GM19023 (cell line): ENCODE measurements at regions not wholly inside any gene's neighbourhood (a gene's known extent, or its start where the extent isn't known, plus 50 kb on each side); places are given as distances from the start of the nearest gene placed in this dataset.
"Not testable (repeated sequence)": the region's sequence is repeated elsewhere in the genome, so short reads cannot be mapped to it uniquely, and the experiment has no call there.

ENCODE experiments used
- ATAC-seq: cut with Tn5 transposase; IDR thresholded peaks from one replicate; pipeline ENCODE4 v1.9.1; 2021; ENCODE audit warnings: mild to moderate bottlenecking, moderate library complexity; ENCODE audit not compliant: unreplicated experiment

GRCh38 chr1:243074224-243074623 is 180.9 kb downstream of the CEP170 start:
- not testable (repeated sequence) for ATAC-seq

GRCh38 chr1:243067056-243067455 is 188.0 kb downstream of the CEP170 start:
- not testable (repeated sequence) for ATAC-seq

GRCh38 chr1:243061965-243062364 is 193.1 kb downstream of the CEP170 start:
- not testable (repeated sequence) for ATAC-seq

DNA sequence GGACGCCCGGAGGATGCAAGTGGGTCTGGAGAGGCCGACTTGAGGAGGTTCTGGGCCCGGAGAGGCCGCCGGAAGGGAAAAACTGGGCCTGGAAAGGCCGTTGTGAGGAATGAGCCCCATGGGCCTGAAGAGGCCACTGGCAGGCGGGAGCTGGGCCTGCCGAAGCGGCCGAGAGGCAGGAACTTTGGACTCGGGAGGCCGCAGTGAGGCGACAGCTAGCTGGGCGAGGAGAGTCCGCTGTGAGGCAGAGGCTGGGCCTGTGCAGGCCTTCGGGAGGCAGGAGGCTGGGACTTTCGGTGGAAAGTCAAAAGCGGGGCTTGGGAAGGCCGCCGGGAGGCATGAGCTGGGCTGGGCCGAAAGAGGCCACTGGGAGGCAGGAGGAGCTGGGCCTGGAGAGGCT is 199.6 kb downstream of the CEP170 start:
- not testable (repeated sequence) for ATAC-seq

- not testable (repeated sequence) for ATAC-seq
Measured at GRCh38 chr1:243055091-243055490, 200.0 kb downstream of the CEP170 start.

- ATAC-seq: not testable (repeated sequence)
Measured at GRCh38 chr1:243054681-243055080, 200.4 kb downstream of the CEP170 start.

DNA sequence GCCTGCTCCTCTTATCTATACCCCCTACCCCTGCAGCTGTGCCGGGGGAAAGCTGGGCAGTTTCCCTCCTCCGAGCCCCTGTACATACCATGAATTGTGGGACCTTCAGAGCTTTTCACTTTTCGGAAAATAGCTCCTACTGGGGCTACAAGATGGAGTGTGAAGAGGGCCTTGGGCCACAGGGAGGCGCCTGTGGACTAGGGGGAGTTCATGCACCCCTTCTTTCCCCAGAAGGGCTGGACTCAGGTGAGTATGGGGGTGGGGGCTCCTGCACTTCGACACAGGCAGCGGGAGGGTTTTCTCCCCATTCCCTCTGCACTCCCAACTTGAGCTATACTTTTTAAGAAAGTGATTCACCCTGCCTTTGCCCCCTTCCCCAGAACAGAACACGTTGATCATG is 202.0 kb downstream of the CEP170 start:
- not testable (repeated sequence) for ATAC-seq

DNA sequence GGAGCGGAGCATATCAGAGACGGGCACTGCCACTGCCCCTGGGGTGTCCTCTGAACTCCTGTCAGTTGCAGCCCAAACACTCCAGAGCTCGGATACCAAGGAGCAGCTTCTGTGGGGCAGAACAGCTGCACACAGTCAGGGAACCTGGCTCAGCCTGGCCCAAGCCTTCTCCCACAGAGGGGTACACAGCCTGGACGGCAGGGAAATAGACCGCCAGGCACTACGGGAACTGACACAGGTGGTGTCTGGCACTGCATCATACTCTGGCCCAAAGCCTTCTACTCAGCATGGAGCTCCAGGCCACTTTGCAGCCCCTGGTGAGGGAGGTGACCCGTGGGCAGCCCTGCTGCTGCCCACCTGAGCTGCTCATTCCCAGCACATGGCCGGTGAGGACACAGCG is 204.5 kb downstream of the CEP170 start:
- ATAC-seq: not testable (repeated sequence)

GRCh38 chr1:243049716-243050115 is 205.4 kb downstream of the CEP170 start:
- ATAC-seq: not testable (repeated sequence)

DNA sequence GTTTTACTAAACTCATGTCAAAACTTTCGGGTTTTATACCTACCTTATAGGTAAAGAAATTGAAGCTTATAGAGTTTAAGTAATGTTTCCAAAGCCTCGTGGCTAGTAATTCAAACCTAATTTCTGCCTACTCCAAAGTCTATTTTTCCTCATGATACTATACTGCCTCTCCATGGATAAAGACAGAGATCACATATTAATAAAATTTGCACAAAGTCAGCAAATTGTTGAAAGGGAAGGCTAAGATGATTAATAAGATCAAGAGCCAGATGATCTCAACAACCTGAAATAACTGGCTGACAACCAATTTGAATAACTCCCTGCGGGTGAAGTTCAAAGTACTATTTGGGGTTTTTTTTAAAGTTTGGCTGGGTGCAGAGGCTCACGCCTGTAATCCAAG is 233.7 kb downstream of the CEP170 start:
- not testable (repeated sequence) for ATAC-seq

DNA sequence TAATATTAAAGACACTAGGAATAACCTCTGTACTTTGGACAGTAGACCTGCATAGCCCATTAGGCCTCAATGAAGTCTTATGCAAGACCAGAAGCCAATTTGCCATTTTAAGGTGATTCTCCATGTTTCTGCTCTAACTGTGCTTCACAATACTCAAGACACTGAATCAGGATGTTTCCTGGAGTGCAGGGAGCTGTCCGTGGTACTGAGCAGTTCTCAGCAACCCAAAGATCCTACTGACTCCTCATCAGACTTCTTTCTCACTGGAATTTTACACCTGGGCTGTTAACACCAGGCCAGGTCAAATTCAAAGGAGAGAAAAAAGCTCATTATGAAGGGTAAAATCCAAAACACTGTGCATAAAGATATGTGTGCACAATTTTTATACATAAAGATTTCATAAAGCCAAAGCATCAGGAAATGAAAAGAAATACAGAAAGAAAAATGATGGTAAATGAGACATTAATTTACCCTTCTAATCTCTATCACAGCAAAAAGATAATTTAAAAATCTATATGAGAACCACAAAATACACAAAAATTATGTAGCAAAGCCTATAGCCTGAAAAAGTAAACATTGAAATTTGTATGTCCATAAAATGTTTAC is 235.9 kb downstream of the CEP170 start:
- ATAC-seq: not testable (repeated sequence)

DNA sequence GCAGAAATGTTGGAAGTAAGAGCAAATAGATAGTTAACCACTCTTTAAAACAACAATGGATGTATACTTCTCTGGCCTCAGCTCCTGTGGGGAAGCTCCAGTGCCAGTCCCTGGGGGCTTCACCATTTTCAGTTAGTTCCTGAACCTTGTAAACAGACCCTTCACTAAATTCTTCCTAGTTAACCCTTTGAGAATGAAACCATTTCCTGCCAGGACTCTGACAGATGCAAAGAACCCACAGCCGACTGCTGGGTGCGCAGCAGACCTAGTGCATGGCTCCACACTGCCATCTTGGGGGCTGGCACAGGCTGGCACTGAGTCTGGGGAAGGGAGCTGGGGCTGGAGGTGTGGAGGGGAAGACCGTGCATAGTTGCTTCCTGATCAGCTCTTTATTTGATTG is 244.4 kb downstream of the CEP170 start:
- ATAC-seq: not testable (repeated sequence)

DNA sequence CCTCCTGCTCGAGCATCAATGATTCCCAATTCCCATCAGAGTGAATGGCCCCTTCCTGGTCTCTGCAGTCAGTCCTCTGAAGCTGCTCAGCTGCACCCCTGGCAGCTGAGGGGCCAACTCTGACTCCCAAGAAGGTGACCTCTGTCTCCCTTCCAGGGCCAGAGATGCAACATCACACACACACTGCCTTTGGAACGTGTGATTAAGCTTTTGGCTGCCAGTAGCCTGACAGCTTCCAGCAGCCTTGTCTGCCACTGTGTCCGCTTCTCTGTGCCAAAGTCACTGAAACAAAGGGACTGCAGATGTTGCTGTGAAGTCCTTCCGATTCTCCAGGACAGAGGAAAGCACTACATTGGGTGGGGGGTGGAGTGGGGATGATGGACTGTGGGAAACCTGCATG is 254.1 kb downstream of the CEP170 start:
- ATAC-seq: not testable (repeated sequence)

DNA sequence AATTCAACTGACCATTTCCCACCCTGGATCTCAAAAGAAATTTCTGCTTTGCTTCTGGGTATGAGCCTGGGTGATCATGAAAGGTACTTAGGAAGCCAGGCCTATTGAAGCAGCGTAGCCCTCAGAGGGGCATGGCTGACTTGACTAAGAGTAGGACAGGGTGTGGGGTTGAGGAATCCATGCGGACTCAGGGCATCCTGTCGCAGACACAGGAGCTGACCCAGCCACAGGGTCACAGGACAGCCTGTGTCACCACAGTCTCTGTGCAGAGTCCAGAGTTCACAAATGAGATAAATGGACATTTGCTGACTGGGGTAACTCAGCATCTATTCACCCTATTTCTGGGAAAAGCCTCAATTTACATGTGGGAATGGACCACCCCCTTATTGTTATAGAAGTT is 262.3 kb downstream of the CEP170 start:
- ATAC-seq: not testable (repeated sequence)

DNA sequence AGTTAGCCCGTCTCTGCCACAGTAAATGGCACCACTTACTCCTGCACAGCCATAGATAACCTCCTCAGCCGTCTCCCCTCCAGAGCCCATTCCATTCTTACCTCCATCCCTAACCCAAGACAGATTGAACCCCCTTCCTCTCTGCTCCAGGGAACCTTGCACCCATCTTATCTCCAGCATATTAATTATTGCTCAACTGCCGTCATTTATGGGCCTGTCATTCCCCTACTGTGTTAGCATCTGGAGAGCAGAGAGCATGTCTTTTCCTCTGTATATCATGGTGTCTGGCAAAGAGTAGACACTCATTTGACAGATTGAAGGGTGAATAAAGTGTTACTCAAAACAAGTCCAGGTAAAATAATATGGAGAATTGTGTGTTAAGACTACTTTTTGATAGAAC is 270.0 kb downstream of the CEP170 start:
- not testable (repeated sequence) for ATAC-seq

DNA sequence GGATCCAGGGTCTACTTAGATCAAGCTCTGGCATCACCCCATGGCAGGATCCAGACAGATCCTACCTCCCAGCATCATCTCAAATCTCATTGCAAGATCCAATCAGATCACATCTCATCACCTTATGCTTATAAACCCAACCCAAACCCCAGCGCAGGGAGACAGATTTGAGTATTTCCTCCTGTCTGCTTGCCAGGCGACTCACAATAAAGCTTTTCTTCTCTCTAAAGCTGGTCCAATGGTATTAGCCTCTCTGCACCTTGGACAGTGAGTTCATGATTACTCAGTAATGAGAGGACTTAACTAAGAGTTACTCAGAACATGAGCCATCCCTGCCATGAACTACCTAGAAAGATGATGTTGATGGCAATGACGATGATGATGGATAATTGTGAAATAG is 281.7 kb downstream of the CEP170 start:
- not testable (repeated sequence) for ATAC-seq

- ATAC-seq: no peak
Measured at GRCh38 chr1:242966892-242967291, 288.2 kb downstream of the CEP170 start.

DNA sequence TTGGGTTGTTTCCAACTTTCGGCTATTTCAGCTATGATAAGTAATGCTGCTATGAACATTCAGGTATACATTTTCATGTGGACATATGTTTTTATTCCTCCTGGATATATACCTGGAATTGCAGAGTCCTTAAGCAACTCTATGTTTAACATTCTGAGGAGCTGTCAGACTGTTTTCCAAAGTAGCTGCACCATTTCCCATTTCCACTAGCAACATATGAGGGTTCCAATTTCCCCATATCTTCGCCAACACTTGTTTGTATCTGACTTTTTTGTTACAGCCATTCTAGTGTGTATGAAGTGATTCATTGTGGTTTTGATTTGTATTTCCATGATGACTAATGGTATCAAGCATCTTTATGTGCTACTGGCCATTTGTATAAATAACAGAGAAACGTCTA is 295.7 kb downstream of the CEP170 start:
- not testable (repeated sequence) for ATAC-seq

DNA sequence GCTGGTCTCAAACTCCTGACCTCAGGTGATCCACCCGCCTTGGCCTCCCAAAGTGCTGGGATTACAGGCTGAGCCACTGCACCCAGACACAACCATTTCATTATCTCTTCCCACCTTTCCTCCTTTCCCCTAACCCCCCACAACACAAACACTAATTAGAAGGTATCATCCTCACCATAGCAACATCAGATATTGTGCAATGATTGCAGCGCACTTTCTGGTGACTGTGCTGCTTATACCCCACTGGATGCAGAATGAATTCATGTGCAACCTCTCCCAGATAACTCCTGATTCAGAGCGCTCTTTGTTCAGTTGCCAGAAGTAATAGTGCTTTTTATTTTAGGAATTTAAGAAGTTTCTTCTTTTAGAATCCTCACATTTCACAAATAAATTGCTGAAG is 300.1 kb downstream of the CEP170 start:
- not testable (repeated sequence) for ATAC-seq

GRCh38 chr1:242946206-242946605 is 308.9 kb downstream of the CEP170 start:
- ATAC-seq: no peak

DNA sequence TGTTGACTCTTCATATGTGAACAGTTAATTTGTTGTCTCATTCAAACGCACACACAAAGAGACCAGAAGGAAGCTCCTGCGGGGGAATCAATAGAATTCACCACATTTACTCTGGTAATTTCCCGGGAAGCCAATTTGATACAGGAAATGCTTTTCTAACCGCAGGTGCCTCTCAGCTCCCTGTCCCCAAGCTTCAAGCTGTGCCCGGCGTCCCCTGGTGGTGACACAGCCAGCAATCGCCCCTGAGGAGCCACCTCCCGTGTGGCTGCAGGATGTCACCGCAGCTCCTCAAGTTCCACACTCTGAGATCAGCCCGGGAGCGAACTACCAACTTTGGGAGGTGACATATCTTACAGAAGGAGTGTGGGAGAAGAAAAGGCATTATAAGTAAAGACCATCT is 318.4 kb downstream of the CEP170 start:
- ATAC-seq: not testable (repeated sequence)

DNA sequence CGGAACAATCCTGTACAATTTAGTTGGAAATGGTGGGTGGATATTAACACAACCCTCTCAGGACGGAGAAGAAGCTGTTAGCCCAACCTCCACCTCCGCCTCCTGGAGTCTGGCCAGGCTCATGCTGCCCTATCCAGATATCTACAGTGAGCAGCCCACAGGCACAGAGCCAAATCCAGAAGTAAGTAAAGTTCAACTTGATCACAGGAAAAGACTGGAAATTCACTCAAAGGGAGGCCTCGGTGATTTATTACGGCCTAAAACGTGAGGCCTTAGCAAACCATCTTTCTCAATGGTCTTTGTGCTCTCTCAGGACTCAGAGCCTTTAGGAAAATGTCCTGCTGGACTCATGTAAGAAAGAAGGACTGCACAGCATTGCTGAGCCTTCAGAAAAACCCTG is 330.4 kb downstream of the CEP170 start:
- ATAC-seq: not testable (repeated sequence)

- not testable (repeated sequence) for ATAC-seq
Measured at GRCh38 chr1:242923603-242924002, 331.5 kb downstream of the CEP170 start.
